GM23248 (cell line): ENCODE measurements at regions not wholly inside any gene's neighbourhood (a gene's known extent, or its start where the extent isn't known, plus 50 kb on each side); places are given as distances from the start of the nearest gene placed in this dataset.

Source experiments
- EZH2 ChIP-seq: fragments of 200-600 bp; sonication (generic); IDR thresholded peaks from 2 replicates; pipeline ENCODE4 v1.6.1; 2018; ENCODE audit warnings: antibody characterized with exemption, mild to moderate bottlenecking; ENCODE audit not compliant: insufficient read depth, poor library complexity, severe bottlenecking
- EZH2phosphoT487 ChIP-seq: fragments of 200-600 bp; sonication (generic); IDR thresholded peaks from 2 replicates; pipeline ENCODE4 v1.6.1; 2018; ENCODE audit warnings: antibody characterized with exemption, moderate library complexity, mild to moderate bottlenecking, low read depth; ENCODE audit not compliant: insufficient read depth

DNA sequence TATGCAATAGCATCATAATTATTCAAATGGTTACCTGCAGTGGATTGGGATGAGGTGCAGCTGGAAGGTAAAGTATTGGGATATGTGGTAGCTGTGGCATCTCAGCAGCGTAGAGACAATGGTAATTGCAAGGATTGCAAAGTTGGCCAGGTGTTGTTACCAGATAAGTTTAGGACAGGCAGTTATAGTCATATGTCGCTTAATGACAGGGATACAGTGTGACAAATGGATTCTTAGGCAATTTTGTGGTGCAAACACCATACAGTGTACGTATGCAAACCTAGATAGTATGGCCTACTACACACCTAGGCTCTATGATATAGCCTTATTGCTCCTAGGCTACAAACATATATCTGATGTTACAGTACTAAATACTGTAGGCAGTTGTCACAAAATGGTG lies 163.5 kb upstream of the LYZL2 start:
- TF ChIP-seq EZH2, result no peak
- TF ChIP-seq EZH2phosphoT487, result no peak
